Astrocyte of the spinal cord (primary cell): ENCODE measurements at regions not wholly inside any gene's neighbourhood (a gene's known extent, or its start where the extent isn't known, plus 50 kb on each side); places are given as distances from the start of the nearest gene placed in this dataset.

Experiments used
- DNase-seq: peaks from one replicate; pipeline ENCODE4 v3.0.0; 2011; ENCODE audit warnings: low read depth, low spot score
- H3K4me3 ChIP-seq: 2 replicates; pipeline ENCODE4 v1.5.1; 2011; ENCODE audit warnings: low read depth, mild to moderate bottlenecking, low read length, moderate library complexity
- in situ Hi-C: cut with HindIII; loops from 2 replicates; pipeline ENCODE4 v1.10.0; 2017; ENCODE audit warnings: low sequenced_read_pairs
- TF ChIP-seq, protein P1 (sequence below): IDR thresholded peaks from 2 replicates; pipeline ENCODE4 v1.5.1; 2012; ENCODE audit warnings: low read depth, mild to moderate bottlenecking, low read length, inconsistent platforms

DNA sequence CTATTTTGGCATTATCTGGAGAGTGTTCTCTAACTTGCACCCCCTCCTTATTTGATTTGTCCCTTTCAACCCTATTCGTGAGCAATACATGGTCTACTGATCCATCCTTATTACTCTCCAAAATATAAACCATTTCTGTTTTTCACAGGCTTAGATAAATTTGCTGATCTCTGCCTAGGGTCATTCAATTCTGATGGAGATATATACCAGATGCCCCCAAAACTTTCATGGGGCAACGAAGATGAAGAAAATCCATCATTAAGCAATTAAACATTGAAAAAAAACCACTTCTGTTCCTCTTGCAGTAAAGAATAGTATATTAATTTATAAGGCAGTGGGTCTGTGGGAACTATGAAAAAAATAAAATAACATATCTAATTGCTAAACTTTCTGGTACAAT, 313.4 kb downstream of the CASP12 start:
- H3K4me3 ChIP-seq: no peak overlapping the region
- TF ChIP-seq, protein P1, sequence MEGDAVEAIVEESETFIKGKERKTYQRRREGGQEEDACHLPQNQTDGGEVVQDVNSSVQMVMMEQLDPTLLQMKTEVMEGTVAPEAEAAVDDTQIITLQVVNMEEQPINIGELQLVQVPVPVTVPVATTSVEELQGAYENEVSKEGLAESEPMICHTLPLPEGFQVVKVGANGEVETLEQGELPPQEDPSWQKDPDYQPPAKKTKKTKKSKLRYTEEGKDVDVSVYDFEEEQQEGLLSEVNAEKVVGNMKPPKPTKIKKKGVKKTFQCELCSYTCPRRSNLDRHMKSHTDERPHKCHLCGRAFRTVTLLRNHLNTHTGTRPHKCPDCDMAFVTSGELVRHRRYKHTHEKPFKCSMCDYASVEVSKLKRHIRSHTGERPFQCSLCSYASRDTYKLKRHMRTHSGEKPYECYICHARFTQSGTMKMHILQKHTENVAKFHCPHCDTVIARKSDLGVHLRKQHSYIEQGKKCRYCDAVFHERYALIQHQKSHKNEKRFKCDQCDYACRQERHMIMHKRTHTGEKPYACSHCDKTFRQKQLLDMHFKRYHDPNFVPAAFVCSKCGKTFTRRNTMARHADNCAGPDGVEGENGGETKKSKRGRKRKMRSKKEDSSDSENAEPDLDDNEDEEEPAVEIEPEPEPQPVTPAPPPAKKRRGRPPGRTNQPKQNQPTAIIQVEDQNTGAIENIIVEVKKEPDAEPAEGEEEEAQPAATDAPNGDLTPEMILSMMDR: no peak
- no peak for DNase-seq
- in situ Hi-C loops: no loop called here

DNA sequence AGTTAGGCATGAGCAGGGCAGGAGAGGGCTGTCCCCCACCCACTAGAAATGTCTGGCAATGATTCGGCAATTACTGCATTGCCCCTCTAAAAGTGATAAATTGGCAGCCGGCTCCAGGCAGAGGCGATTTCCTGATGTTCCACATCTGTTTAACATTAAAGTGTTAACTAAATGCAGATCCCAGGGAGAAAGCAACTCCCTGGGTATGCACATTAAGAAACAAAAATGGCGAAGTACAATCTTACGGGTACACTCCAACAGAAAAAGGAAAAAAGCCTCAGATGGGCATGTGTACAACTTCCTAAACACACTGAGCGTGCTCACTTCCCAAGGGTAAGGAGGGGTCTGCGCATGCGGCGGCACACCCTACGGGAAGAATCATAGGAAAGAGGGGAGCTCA, 314.4 kb downstream of the CASP12 start:
- no peak for DNase-seq
- H3K4me3 ChIP-seq: no peak overlapping the region
- in situ Hi-C loops: no loop called here
- TF ChIP-seq, protein P1: no peak

DNA sequence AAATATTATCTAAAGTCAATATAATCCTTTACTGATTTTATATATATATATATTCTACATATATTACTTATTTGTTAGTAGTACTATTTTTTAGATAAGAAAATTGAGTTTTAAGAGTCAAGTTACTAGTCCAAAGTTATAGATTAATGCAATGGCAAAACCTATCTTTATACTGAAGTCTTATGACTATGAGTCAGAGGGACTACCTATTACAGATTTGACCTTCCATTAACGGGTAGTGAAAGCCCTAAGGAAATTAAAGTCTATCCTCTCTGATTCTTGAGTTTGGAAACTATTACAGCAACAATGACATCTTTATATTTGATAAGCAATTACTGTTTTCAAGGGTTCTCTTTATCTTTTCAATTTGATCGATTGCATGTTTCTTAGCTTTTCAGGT, 315.8 kb downstream of the CASP12 start:
- TF ChIP-seq, protein P1: no peak
- no peak overlapping the region for H3K4me3 ChIP-seq
- in situ Hi-C loops: no loop called here
- DNase-seq: no peak

DNA sequence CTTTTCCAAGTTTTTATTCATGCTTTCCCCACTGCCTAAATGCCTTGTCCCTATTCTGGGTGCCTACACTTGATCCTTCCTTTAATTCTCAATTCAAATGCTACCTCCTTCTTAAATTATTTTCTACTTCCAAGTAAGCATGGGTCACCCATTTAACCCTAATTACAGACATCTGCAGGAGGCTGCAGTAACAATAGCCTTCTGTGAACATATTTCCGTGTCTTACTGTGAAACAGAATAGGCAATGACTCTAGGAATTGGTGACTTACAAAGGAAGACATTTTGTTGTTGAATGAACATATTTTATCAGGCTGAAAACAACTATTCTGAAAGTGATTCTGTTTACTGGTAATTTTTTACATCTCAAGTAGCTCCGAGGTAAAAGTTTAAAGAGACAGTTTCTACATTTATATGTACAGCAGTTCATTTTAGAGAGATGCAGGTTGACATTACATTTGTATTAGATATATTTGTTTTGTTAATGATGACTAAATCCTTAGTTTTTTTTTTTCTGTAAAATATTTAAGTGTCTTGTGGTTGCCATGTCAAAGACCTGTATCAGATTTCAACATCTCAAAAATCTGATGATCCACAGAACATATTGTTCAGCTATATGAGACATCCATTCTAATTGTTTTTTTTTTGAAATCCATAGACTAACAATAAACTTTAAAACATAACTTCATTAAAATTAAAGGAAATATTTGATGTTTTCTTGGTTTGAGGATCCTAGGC, 316.8 kb downstream of the CASP12 start:
- H3K4me3 ChIP-seq: no peak overlapping the region
- DNase-seq: peak; percentile 37
- in situ Hi-C loops: no loop called here
- TF ChIP-seq, protein P1: no peak

DNA sequence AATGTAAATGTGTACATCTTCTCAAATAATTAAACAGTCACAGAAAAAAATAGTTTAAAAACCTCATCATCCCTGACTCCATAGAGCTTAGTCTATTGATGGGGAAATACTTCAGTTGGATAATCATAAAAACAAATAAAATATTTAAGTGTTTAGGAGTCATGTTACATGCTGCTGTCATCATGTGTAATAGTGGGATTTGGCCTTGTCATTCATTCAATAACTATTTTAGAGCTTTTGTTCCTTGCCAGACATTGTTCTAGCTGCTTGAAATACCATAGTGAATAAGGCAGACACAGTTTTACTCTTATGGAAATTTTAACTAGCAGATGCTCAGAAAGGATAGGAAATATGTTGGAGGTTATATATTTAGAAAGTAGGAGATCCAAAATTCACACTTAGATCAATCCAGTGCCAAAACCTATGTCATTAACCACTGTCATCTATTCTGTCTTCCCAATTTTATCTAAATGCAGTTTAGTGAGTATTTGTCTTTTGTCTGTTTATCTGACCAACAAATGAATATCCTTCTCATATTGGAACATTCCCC, 324.7 kb downstream of the CASP12 start:
- in situ Hi-C loops: no loop called here
- TF ChIP-seq, protein P1: no peak
- peak; percentile 31 for DNase-seq
- no peak overlapping the region for H3K4me3 ChIP-seq

DNA sequence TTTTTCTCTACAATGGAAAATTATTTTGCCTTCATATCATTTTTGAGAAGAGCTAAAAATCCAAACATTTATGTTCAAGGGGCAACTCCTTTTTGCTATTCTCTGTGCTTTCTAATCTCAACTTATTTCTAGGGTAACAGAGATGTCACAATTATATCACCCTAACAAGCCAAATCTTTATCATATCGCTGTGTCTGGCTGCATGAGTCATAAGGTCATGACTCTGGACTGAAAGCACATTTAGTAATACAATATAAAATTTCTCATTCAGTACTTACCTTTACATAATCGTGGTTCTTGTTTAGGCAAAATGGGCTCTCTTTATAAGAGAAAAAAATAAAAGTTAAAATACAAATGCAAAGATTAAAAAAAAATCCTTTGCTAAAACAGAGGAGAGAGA, 326.0 kb downstream of the CASP12 start:
- no peak overlapping the region for H3K4me3 ChIP-seq
- TF ChIP-seq, protein P1: no peak
- no peak for DNase-seq
- in situ Hi-C loops: no loop called here
